ENCODE measurements at regions not wholly inside any gene's neighbourhood (a gene's known extent, or its start where the extent isn't known, plus 50 kb on each side); places are given as distances from the start of the nearest gene placed in this dataset.
A peak's percentile ranks its signal among the peaks of the same experiment; 100 is the strongest.

DNA sequence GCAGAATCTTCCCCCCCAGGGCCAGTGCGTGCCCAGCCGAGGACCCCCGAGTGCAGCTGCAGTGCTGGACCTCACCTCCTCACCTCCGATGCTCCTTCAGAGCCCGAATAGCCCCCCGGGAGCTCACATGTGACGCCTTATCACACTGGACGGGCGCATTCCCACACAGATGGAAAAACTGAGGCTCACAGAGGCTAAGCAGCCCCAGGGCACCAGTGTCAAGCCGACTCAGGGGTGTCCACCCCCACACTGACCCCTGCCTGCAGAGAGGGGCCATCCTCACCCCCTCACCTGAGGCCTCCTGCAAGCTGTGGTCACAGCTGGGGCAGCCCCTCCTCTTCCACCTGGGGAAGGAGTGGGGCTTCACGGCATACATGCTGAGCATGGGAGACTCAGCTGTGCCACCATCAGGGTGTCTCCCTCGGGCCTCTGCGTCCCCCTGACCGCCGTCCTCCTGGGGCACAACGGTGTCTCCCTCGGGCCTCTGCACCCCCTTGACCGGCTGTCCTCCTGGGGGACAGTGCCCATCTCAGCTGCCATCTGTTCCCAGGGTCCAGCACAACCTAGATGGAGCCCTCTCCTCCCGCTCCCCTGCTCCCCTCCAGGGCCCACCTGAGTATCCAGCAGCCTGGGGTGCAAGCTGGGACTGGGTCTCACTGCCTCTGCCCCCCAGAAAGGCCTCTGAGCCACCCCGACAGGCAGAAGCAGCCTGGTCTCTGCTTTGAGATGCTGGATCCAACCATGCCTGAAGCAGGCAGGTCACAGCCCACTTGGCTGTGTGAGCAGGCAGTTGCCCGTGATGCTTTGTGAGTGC is 85.3 kb upstream of the NKX1-1 start:
- in situ Hi-C loops (cut with MboI; ENCODE audit: low pct_unique_long_range_greater_than_20kb in 2 of 9, low sequenced_read_pairs in 9 of 9, unreplicated experiment in 9 of 9), result no loop called here
- 0 to 70% (median 53%) methylated on average over 1 to 4 of the region's 21 CpGs; no CpG with 5 or more reads in 6 of the 10 experiments for WGBS, 10 experiments
- H3K4me1 ChIP-seq (replicated peaks in 1 of 2), result peaks cover 22 to 36% of the 10 kb centered on the region in 2 donors
- peak overlapping the region; percentile 54 to 75 for H3K27ac ChIP-seq
- H3K4me3 ChIP-seq, result no peak overlapping the region
- ATAC-seq (replicated peaks in 6 of 8), result no peak

DNA sequence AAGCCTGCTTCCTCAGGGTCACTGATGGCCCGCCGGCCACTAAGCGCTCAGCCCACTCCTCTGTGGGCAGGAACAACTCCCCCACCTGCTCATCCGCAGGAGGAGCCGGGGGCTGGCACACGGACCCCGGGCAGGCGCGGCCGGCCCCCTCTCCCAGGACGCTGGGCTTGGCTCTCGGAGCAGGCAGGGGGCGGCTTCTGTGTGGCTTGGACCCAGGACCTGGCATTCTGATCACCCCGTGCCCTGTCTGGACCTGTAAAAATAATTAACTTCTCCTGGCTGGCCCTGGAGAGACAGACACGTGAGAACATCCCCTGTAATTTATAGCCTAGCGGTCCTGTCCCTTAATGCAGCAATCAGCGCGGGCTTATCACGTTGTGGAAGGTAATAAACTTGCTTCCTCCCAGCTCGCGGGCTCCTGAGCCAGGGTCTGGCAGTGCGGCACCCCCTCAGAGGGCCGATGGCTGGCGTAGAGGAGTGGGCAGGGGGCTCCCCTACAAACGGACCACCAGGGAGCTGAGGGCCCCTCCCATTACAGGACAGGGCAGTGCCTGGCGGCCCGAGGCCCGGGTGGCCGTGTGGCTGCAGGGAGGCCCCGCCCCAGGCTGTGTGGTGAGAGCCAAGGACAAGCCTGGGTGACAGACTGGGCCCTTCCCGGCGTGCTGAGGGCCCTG is 84.5 kb upstream of the NKX1-1 start:
- Histone ChIP-seq H3K4me3 (no peak overlapping the region), H3K27ac (peak overlapping the region; percentile 54 to 75), H3K4me1 (replicated peaks in 1 of 2) (peaks cover 22 to 36% of the 10 kb centered on the region in 2 donors)
- 19 to 84% (median 53%) methylated on average over 1 to 12 of the region's 32 CpGs; no CpG with 5 or more reads in 4 of the 10 experiments for WGBS, 10 experiments
- ATAC-seq (replicated peaks in 6 of 8), result peak in 7 of 8 experiments; percentile 37 to 84 (median 79)
- in situ Hi-C loops (cut with MboI; ENCODE audit: low pct_unique_long_range_greater_than_20kb in 2 of 9, low sequenced_read_pairs in 9 of 9, unreplicated experiment in 9 of 9), result no loop called here

DNA sequence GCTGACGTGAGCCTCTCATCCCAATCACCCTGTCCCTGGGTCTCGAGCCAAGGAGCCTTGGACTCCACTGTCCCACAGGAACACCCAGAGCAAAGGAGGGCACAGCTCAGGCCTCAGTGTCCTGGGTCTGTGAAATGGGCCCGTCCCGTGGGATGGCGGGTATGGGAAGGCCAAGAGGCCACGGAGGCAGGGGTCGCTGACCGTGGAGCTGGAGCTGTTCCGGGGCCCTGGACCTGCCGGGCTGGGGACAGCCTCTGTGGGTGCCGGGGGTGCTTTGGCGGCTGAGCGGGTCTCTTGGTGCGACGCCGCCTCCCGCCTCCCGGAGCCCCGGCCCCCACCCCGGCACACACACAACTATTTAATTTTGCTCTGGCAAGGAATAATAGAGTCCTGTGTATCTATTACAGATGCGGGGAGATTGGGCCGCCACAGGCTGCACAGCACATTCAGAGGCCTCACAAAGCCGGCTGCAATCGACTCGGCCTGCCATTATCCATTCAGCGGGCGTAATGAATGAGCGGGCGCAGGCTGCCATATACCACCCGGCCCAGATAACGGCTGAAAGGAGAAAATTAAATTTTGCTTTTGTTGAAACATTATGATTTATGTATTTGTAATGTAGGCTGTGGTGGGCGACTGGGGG is 83.9 kb upstream of the NKX1-1 start:
- Histone ChIP-seq H3K4me1 (replicated peaks in 1 of 2) (peaks cover 22 to 32% of the 10 kb centered on the region in 2 donors), H3K27ac (peak overlapping the region in 1 of 2 donors; percentile 39), H3K4me3 (no peak overlapping the region)
- in situ Hi-C loops (cut with MboI; ENCODE audit: low pct_unique_long_range_greater_than_20kb in 2 of 9, low sequenced_read_pairs in 9 of 9, unreplicated experiment in 9 of 9), result no loop called here
- ATAC-seq (replicated peaks in 6 of 8), result peak in 5 of 8 experiments; percentile 63 to 79 (median 70)
- 17 to 82% (median 64%) methylated on average over 3 to 12 of the region's 32 CpGs; no CpG with 5 or more reads in 6 of the 10 experiments for WGBS, 10 experiments

DNA sequence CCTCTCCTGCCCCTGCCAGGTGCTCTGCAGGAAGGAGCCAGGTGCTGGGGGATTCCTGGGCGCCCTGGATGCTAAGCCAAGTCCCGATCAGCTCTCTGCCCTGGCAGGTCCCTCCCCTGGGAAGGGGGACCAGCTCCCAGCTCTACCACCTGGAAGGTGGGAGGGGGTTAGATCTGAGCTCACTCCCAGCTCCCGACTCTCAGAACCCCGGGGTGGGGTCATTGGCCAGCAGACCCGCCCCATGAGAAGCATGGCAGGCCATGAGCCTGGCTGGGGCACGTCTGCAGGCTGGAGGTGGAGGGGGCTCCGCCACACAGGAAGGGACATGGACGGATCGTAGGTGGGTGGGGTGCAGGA is 83.4 kb upstream of the NKX1-1 start:
- H3K4me3 ChIP-seq, result no peak overlapping the region
- peaks cover 22 to 29% of the 10 kb centered on the region in 2 donors for H3K4me1 ChIP-seq (replicated peaks in 1 of 2)
- H3K27ac ChIP-seq, result peak overlapping the region; percentile 39 to 41
- ATAC-seq (replicated peaks in 6 of 8), result no peak
- 21 to 40% methylated on average over 1 to 2 of the region's 9 CpGs; no CpG with 5 or more reads in 8 of the 10 experiments for WGBS, 10 experiments
- in situ Hi-C loops (cut with MboI; ENCODE audit: low pct_unique_long_range_greater_than_20kb in 2 of 9, low sequenced_read_pairs in 9 of 9, unreplicated experiment in 9 of 9), result no loop called here

DNA sequence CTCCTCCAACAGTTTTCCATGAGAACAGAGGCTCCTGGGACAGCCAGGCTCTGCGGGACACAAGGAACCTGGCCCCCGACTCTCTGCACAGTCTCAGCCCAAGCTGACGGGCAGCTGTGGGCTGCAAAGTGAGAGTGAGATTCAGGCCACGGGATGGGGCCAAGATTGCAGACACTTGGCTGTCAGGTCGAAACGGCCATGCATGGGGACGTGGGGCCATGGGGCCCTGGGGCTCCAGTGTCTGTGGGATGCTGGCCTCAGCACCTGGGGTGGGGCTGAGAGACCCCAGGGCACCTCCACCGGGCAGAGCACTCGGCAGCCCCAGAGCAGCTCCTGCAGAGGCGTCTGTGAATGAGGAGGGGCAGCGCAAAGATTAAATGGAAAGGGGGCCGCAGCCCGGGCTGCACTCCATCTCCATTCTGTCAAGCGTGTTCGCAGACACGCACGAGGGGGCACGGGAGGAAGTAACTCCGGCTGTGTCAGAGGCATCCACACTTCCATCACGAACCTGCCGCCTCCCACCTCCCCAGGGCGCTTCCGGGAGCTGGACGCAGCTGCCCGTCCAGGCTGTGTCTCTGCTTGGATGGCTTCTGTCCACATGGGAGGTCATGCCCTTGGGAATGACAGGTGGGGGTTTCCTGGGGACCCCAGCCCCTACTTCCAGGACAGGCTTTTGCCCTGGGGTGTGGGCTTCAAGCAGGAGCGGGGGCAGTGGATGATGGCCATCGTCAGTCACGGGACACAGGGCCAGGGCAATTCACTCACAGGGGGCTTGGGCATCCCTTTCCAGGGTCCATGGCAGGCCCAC is 82.8 kb upstream of the NKX1-1 start:
- peak in 4 of 8 experiments; percentile 2 to 18 (median 12) for ATAC-seq (replicated peaks in 6 of 8)
- WGBS, 10 experiments, result 17 to 74% (median 54%) methylated on average over 1 to 7 of the region's 28 CpGs; no CpG with 5 or more reads in 5 of the 10 experiments
- in situ Hi-C loops (cut with MboI; ENCODE audit: low pct_unique_long_range_greater_than_20kb in 2 of 9, low sequenced_read_pairs in 9 of 9, unreplicated experiment in 9 of 9), result no loop called here

DNA sequence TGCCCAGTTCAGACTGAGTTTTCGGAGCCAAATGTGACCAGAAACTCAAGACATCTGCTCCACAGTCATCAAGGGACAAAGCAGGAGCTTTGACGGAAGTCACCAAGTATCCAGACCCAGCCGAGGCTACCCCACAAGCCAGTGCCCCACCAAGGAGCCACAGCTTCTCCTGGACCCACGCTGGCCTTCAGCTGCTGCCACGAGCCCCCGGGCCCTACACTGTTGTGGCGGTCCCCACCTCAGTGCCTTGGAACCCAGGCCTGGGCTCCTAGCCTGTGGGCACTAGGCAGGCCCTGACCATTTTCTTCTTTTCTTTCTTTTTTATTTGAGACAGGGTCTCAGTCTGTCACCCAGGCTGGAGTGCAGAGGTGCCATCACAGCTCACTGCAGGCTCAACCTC is 82.1 kb upstream of the NKX1-1 start:
- WGBS, 10 experiments, result 33 to 86% (median 71%) methylated on average over 1 to 5 of the region's 7 CpGs; no CpG with 5 or more reads in 6 of the 10 experiments
- Histone ChIP-seq H3K27ac (no peak overlapping the region), H3K4me3 (no peak overlapping the region), H3K4me1 (replicated peaks in 1 of 2) (peaks cover 22 to 29% of the 10 kb centered on the region in 2 donors)
- in situ Hi-C loops (cut with MboI; ENCODE audit: low pct_unique_long_range_greater_than_20kb in 2 of 9, low sequenced_read_pairs in 9 of 9, unreplicated experiment in 9 of 9), result no loop called here
- no peak for ATAC-seq (replicated peaks in 6 of 8)

More for the DNA sequence above, 82.8 kb upstream of the NKX1-1 start:
- no peak overlapping the region for H3K4me3 ChIP-seq
- H3K4me1 ChIP-seq (replicated peaks in 1 of 2), result peaks cover 22 to 29% of the 10 kb centered on the region in 2 donors
- H3K27ac ChIP-seq, result peak overlapping the region; percentile 22 to 41

DNA sequence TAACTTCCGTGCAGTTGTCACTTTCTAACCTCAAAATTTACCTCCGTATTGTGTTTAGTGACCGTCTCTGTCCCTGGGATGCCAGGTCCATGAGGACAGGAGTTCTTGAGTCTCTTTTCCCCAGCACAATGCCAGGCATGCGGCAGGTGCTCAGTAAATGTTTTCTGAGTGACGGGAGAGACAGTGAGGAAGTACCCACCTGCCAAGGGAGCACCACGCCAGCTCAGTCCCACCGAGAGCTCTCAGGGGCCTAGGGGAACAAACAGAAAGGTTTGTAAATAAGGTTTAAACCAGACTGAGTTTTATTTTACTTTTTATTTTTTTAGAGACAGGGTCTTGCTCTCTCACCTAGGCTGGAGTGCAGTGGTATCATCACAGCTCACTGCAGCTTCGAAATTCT is 81.5 kb upstream of the NKX1-1 start:
- Histone ChIP-seq H3K4me1 (replicated peaks in 1 of 2) (peaks cover 22 to 29% of the 10 kb centered on the region in 2 donors), H3K4me3 (no peak overlapping the region), H3K27ac (no peak overlapping the region)
- 0 to 94% (median 79%) methylated on average over 1 to 7 of the region's 8 CpGs; no CpG with 5 or more reads in 1 of the 10 experiments for WGBS, 10 experiments
- in situ Hi-C loops (cut with MboI; ENCODE audit: low pct_unique_long_range_greater_than_20kb in 2 of 9, low sequenced_read_pairs in 9 of 9, unreplicated experiment in 9 of 9), result no loop called here
- ATAC-seq (replicated peaks in 6 of 8), result no peak

DNA sequence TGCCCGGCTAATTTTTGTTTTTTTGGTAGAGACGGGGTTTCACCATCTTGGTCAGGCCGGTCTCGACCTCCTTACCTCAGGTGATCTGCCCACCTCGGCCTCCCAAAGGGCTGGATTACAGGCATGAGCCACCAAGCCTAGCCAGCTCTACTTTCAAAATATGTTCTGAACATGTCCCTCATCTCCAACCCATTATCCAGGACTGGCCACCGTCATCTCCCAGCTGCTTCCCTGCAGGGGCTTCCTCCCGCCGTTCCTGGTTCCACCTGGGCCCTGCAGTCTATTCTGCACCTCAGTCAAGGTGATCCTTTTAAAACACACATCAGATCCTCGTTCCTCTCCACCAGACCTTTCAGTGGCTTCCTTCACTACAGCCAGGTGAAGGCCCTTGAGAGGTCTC is 80.9 kb upstream of the NKX1-1 start:
- ATAC-seq (replicated peaks in 6 of 8), result no peak
- in situ Hi-C loops (cut with MboI; ENCODE audit: low pct_unique_long_range_greater_than_20kb in 2 of 9, low sequenced_read_pairs in 9 of 9, unreplicated experiment in 9 of 9), result no loop called here
- WGBS, 10 experiments, result 20 to 92% (median 60%) methylated on average over 1 to 6 of the region's 9 CpGs; no CpG with 5 or more reads in 2 of the 10 experiments
- Histone ChIP-seq H3K27ac (no peak overlapping the region), H3K4me1 (replicated peaks in 1 of 2) (peaks cover 22 to 29% of the 10 kb centered on the region in 2 donors), H3K4me3 (no peak overlapping the region)

DNA sequence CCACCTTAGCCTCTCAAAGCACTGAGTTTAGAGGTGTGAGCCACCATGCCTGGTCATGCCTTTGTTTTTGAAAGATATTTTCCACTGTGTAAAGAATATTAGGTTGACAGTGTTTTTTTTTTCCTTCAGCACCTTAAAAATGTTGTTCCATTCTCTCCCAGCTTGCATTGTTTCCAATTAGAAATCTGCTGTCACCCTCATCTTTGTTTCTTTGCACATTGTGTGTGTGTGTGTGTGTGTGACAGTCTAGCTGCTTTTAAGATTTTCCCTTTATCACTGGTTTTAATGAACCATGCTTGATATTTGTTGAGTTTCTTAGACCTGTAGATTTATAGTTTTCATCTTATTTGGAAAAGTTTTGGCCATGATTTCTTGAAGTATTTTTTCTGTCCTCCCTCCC is 79.0 kb upstream of the NKX1-1 start:
- peaks cover 11 to 18% of the 10 kb centered on the region in 2 donors for H3K4me1 ChIP-seq (replicated peaks in 1 of 2)
- ATAC-seq (replicated peaks in 6 of 8), result no peak

DNA sequence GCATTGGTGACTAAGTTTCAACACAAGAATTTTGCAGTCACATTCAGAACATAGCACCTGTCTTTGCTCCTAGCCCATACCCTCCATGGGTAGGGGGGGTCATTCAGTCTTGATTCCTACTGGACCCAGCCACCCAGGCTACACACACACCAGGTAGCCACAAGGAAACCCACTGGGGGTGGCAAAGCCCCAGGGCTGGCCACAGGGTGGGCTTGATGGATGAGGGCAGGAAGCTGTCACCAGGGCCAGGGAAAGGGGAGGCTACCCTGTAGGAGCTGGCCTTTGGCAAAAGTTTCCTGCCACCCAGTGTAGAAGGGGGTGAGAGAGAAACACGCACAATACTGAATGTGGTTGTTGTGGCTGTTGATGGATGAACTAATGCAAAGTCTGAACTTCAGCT is 74.5 kb upstream of the NKX1-1 start:
- Histone ChIP-seq H3K4me3 (no peak overlapping the region), H3K4me1 (replicated peaks in 1 of 2) (no peaks in the 10 kb centered on the region), H3K27ac (no peak overlapping the region)
- in situ Hi-C loops (cut with MboI; ENCODE audit: low pct_unique_long_range_greater_than_20kb in 2 of 9, low sequenced_read_pairs in 9 of 9, unreplicated experiment in 9 of 9), result no loop called here
- no peak for ATAC-seq (replicated peaks in 6 of 8)
- 20 to 86% (median 40%) methylated on average over 1 of the region's 1 CpG; no CpG with 5 or more reads in 6 of the 10 experiments for WGBS, 10 experiments

More for the DNA sequence above, 79.0 kb upstream of the NKX1-1 start:
- H3K27ac ChIP-seq, result no peak overlapping the region
- H3K4me3 ChIP-seq, result no peak overlapping the region
- in situ Hi-C loops (cut with MboI; ENCODE audit: low pct_unique_long_range_greater_than_20kb in 2 of 9, low sequenced_read_pairs in 9 of 9, unreplicated experiment in 9 of 9), result no loop called here

DNA sequence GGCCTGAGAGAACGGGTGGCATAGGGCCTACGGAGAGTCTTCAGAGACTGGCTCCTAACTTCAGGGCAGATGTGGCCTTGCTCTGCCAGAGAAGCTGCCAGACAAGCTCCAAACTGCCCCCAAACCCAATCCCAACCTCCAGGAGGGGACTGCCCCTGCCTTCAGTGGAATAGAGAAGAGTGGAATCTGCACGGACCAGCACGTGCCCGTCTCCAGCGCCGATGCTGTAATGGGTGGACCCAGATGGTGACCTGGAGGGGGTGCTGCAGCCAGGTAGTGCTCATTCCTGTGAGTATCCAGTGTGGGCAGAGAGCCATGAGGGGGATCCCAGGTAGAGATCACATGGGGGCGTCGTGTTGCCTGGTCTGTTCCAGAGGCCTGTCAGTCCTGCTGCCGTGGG is 73.2 kb upstream of the NKX1-1 start:
- no peak for ATAC-seq (replicated peaks in 6 of 8)
- Histone ChIP-seq H3K27ac (no peak overlapping the region), H3K4me1 (replicated peaks in 1 of 2) (no peaks in the 10 kb centered on the region), H3K4me3 (no peak overlapping the region)
- in situ Hi-C loops (cut with MboI; ENCODE audit: low pct_unique_long_range_greater_than_20kb in 2 of 9, low sequenced_read_pairs in 9 of 9, unreplicated experiment in 9 of 9), result no loop called here
- WGBS, 10 experiments, result 25% methylated on average over 4 of the region's 10 CpGs; no CpG with 5 or more reads in 9 of the 10 experiments

DNA sequence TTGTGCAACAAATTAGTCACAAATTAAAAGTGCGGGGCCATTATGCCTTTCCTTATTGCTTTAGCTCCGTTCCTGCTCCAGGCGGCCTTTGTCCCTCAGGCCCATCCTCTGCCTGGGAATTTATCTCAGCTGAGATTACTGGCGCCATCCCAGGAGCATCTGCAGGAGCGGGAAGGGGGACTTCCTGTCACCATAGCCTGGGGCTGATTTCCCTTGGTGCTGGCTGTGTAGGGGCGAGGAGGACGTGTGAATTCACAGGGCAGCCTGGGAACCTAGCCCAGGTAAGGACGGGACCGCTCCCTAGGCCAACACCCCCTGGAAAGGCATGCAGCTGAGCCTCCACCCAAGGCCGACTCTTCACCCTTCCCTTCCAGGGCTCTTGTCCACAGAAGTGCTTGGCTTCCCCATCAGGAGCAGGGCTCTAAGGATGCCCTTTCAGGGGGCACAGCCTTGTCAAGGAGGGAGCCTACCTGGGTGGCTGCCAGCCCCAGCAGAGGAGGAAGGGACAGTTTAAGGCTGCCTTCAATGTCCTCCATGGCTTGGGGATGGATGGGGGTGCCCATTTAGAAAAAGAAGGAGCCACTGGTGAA is 72.6 kb upstream of the NKX1-1 start:
- no peak for ATAC-seq (replicated peaks in 6 of 8)
- WGBS, 10 experiments, result 12 to 72% (median 26%) methylated on average over 1 to 7 of the region's 10 CpGs; no CpG with 5 or more reads in 4 of the 10 experiments

More for the DNA sequence above, 72.6 kb upstream of the NKX1-1 start:
- in situ Hi-C loops (cut with MboI; ENCODE audit: low pct_unique_long_range_greater_than_20kb in 2 of 9, low sequenced_read_pairs in 9 of 9, unreplicated experiment in 9 of 9), result no loop called here
- Histone ChIP-seq H3K4me3 (no peak overlapping the region), H3K27ac (no peak overlapping the region), H3K4me1 (replicated peaks in 1 of 2) (no peaks in the 10 kb centered on the region)

Measured in motor neuron (in vitro differentiated cells).